HCT116 (cell line): ENCODE measurements at regions not wholly inside any gene's neighbourhood (a gene's known extent, or its start where the extent isn't known, plus 50 kb on each side); places are given as distances from the start of the nearest gene placed in this dataset.
A peak's percentile ranks its signal among the peaks of the same experiment; 100 is the strongest.

ENCODE experiments used
- ATAC-seq: fragments of 200-7000 bp; cut with Tn5 transposase; 2 replicates; pipeline ENCODE4 v1.9.1; 2020; ENCODE audit warnings: mild to moderate bottlenecking, moderate library complexity
- BruUV-seq: library from RNA; stranded (reverse); fragments of 400-500 nt; replicated peaks from 2 replicates; lab custom pipeline; 2021; lab: Mats Ljungman, UMichigan
- CTCF ChIA-PET: fragments of 300-600 bp; sonication (Branson Sonifier 250); formaldehyde crosslinking; loops from one replicate; lab custom pipeline; 2021; ENCODE audit warnings: antibody characterized with exemption; lab: Charles Lee
- POLR2A ChIA-PET: fragments of 300-600, 350-600 bp; sonication (Branson Sonifier 250); formaldehyde crosslinking; loops from one replicate; lab custom pipeline; 2021; ENCODE audit warnings: antibody characterized with exemption; lab: Charles Lee
- RAD21 ChIA-PET, 2 experiments: fragments of 300-600 bp; sonication (Branson Sonifier 250); formaldehyde crosslinking; loops; one replicate each; lab custom pipeline; 2023; ENCODE audit warnings: low total read pairs in 2 of 2; ENCODE audit not compliant: uncharacterized antibody in 2 of 2, unreplicated experiment in 2 of 2, low non-redundant PET in 1 of 2; lab: Charles Lee
- DNase-seq: peaks from one replicate; pipeline ENCODE4 v3.0.0-alpha.2; 2010; ENCODE audit warnings: low read depth, low spot score
- H2AFZ ChIP-seq: fragments of 200-600 bp; shearing (Covaris generic), sonication (generic); 2 replicates; pipeline ENCODE4 v1.6.1; 2017; ENCODE audit warnings: low read depth, mixed run types, mixed read lengths, antibody characterized with exemption, low read length; ENCODE audit not compliant: poor library complexity, severe bottlenecking
- H3K27ac ChIP-seq: 2 replicates; pipeline ENCODE4 v1.5.1; 2012; ENCODE audit warnings: low read depth, low read length
- H3K27me3 ChIP-seq: fragments of 200-600 bp; sonication (generic); 2 replicates; pipeline ENCODE4 v1.6.1; 2016; ENCODE audit warnings: mixed run types, low read length, mixed read lengths; ENCODE audit not compliant: insufficient read depth
- H3K36me3 ChIP-seq, 2 experiments: fragments of 200-500 bp in 1 of 2; fragments of 200-600 bp in 1 of 2; sonication (Bioruptor generic) in 1 of 2; sonication (generic) in 1 of 2; 2 replicates each; pipeline versions ENCODE4 v1.5.1 to v1.6.1; 2014 to 2016; ENCODE audit warnings: low read length in 2 of 2, inconsistent platforms in 1 of 2, mixed read lengths in 1 of 2, mixed run types in 1 of 2; ENCODE audit not compliant: insufficient read depth in 2 of 2, control insufficient read depth in 1 of 2
- H3K4me1 ChIP-seq, 2 experiments: fragments of 200-600 bp in 1 of 2; sonication (generic) in 1 of 2; 2 replicates each; pipeline versions ENCODE4 v1.5.1 to v1.6.1; 2012 to 2017; ENCODE audit warnings: low read length in 2 of 2, inconsistent platforms in 1 of 2, mild to moderate bottlenecking in 1 of 2, mixed read lengths in 1 of 2, mixed run types in 1 of 2, moderate library complexity in 1 of 2; ENCODE audit not compliant: insufficient read depth in 2 of 2, control insufficient read depth in 1 of 2
- H3K4me2 ChIP-seq: fragments of 200-600 bp; sonication (generic); 2 replicates; pipeline ENCODE4 v1.6.1; 2017; ENCODE audit warnings: mixed run types, low read length, mixed read lengths
- H3K4me3 ChIP-seq, 2 experiments: fragments of 200-600 bp in 1 of 2; sonication (generic) in 1 of 2; replicated peaks in 1 of 2; 2 replicates each; pipeline ENCODE4 v1.5.1; 2011 to 2016; ENCODE audit warnings: low read length in 2 of 2, control low read depth in 1 of 2, low read depth in 1 of 2, mild to moderate bottlenecking in 1 of 2, mixed read lengths in 1 of 2, mixed run types in 1 of 2
- H3K79me2 ChIP-seq: fragments of 200-600 bp; sonication (generic); 2 replicates; pipeline ENCODE4 v1.6.1; 2017; ENCODE audit warnings: mild to moderate bottlenecking, mixed run types, low read length, moderate library complexity, mixed read lengths; ENCODE audit not compliant: insufficient read depth
- H3K9ac ChIP-seq: fragments of 200-600 bp; sonication (generic); 2 replicates; pipeline ENCODE4 v1.6.1; 2016; ENCODE audit warnings: low read length, mixed read lengths
- H3K9me2 ChIP-seq: fragments of 200-600 bp; sonication (generic), shearing (Covaris generic); 2 replicates; pipeline ENCODE4 v1.6.1; 2017; ENCODE audit warnings: mixed run types, mild to moderate bottlenecking, moderate library complexity; ENCODE audit not compliant: insufficient read depth
- H3K9me3 ChIP-seq, 2 experiments: fragments of 200-500 bp in 1 of 2; fragments of 200-600 bp in 1 of 2; sonication (Bioruptor generic) in 1 of 2; sonication (generic) in 1 of 2; 2 replicates each; pipeline ENCODE4 v1.6.1; 2014 to 2017; ENCODE audit warnings: low read length in 2 of 2, mixed read lengths in 2 of 2, inconsistent platforms in 1 of 2, low read depth in 1 of 2, mild to moderate bottlenecking in 1 of 2, mixed run types in 1 of 2, moderate library complexity in 1 of 2; ENCODE audit not compliant: control insufficient read depth in 1 of 2, insufficient read depth in 1 of 2
- H4K20me1 ChIP-seq: fragments of 200-600 bp; sonication (generic), shearing (Covaris generic); 2 replicates; pipeline ENCODE4 v1.6.1; 2017; ENCODE audit warnings: mixed run types, mild to moderate bottlenecking, moderate library complexity; ENCODE audit not compliant: insufficient read depth
- CBX3 ChIP-seq: IDR thresholded peaks from 2 replicates; pipeline ENCODE4 v1.6.1; 2012; ENCODE audit warnings: low read depth
- FOSL1 ChIP-seq: IDR thresholded peaks from 2 replicates; pipeline ENCODE4 v1.6.1; 2012; ENCODE audit warnings: low read depth
- JUND ChIP-seq: IDR thresholded peaks from 2 replicates; pipeline ENCODE4 v1.6.1; 2012
- RAD21 ChIP-seq: IDR thresholded peaks from 2 replicates; pipeline ENCODE4 v1.6.1; 2012; ENCODE audit warnings: low read depth, mild to moderate bottlenecking
- intact Hi-C: fragments of 100-400 bp; cut with micrococcal nuclease; formaldehyde crosslinking; loops from 2 replicates; pipeline ENCODE4 v1.10.0; 2022
- TF ChIP-seq, protein P1 (sequence below), 3 experiments: fragments of 200-600 bp in 1 of 3; sonication (generic) in 1 of 3; IDR thresholded peaks in 2 of 3; conservative IDR thresholded peaks in 1 of 3; 2 replicates each; pipeline ENCODE4 v1.5.1; 2012 to 2017; ENCODE audit warnings: low read depth in 2 of 3, low read length in 2 of 3, antibody characterized with exemption in 1 of 3, borderline replicate concordance in 1 of 3, control low read depth in 1 of 3, mild to moderate bottlenecking in 1 of 3, mixed read lengths in 1 of 3, mixed run types in 1 of 3, moderate library complexity in 1 of 3; ENCODE audit not compliant: insufficient read depth in 1 of 3

DNA sequence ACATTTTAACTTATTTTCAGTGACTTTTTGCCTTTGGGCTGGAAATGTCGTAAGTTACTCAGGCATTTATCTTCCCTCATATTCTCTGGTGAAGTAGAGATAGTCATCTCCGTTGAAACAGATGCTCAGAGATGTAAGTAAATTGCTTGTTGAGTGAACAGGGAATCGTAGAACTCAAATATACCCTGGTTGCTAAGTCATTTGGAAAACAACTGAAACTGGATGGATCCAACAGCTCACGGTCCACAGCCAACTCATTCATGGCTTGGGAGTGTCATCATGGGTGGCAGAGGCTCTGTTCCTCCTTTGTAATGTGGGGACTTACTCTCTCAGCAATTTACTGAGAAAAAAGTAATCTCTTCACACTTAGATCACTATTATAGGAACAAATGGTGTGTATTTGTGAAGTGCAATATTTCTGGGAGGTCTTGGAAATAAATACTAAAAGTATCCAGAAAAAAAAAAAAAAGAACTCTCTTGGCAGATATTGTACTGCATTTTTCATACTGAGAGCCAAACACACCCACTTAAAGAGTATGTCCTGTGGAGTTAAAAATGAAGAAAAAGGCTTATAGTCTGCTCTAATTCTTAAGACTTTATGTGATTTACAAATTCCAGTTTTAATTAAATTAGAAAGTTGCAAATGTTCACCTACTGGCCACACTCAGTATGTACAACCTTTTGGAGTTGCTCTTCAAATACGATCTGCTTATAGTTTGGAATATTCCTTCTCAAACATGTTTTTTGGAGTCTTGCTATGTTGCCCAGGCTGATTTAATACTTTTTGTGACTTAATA lies 107.4 kb downstream of the LEPR start:
- ChIA-PET POLR2A (no interaction called here), RAD21 (no interaction called here), CTCF (no interaction called here)
- Histone ChIP-seq H3K9me2 (no peaks in the 10 kb centered on the region), H3K9ac (no peak overlapping the region), H3K4me1 (peaks cover 0 to 4% of the 10 kb centered on the region in 2 experiments; a peak in 1 of 4 replicates), H3K4me3 (no peak overlapping the region), H3K27ac (no peak overlapping the region), H3K79me2 (no peaks in the 10 kb centered on the region), H3K4me2 (no peak overlapping the region), H3K36me3 (no peaks in the 10 kb centered on the region), H3K27me3 (no peaks in the 10 kb centered on the region), H3K9me3 (no peaks in the 10 kb centered on the region), H4K20me1 (no peaks in the 10 kb centered on the region), H2AFZ (no peak overlapping the region)
- ATAC-seq (no peak), DNase-seq (no peak)
- intact Hi-C loops: no loop called here
- no peak for TF ChIP-seq RAD21
- TF ChIP-seq, protein P1, sequence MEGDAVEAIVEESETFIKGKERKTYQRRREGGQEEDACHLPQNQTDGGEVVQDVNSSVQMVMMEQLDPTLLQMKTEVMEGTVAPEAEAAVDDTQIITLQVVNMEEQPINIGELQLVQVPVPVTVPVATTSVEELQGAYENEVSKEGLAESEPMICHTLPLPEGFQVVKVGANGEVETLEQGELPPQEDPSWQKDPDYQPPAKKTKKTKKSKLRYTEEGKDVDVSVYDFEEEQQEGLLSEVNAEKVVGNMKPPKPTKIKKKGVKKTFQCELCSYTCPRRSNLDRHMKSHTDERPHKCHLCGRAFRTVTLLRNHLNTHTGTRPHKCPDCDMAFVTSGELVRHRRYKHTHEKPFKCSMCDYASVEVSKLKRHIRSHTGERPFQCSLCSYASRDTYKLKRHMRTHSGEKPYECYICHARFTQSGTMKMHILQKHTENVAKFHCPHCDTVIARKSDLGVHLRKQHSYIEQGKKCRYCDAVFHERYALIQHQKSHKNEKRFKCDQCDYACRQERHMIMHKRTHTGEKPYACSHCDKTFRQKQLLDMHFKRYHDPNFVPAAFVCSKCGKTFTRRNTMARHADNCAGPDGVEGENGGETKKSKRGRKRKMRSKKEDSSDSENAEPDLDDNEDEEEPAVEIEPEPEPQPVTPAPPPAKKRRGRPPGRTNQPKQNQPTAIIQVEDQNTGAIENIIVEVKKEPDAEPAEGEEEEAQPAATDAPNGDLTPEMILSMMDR (IDR thresholded peaks at IDR 0.05 in 2 of 3, conservative IDR thresholded peaks at IDR 0.05 in 1 of 3; ENCODE audit: borderline replicate concordance in 1 of 3, insufficient read depth in 1 of 3, low read depth in 2 of 3, low read length in 2 of 3): peak in 1 of 3 experiments; percentile 44; a peak in 1 of 6 replicates
- BruUV-seq: no TSS peak

- ATAC-seq (no peak), DNase-seq (no peak)
- ChIA-PET RAD21 (no interaction called here), CTCF (no interaction called here), POLR2A (no interaction called here)
- Histone ChIP-seq H4K20me1 (no peaks in the 10 kb centered on the region), H3K4me2 (no peak overlapping the region), H2AFZ (no peak overlapping the region), H3K27me3 (no peaks in the 10 kb centered on the region), H3K27ac (no peak overlapping the region), H3K9ac (no peak overlapping the region), H3K36me3 (no peaks in the 10 kb centered on the region), H3K4me1 (no peaks in the 10 kb centered on the region), H3K9me2 (no peaks in the 10 kb centered on the region), H3K9me3 (no peaks in the 10 kb centered on the region), H3K4me3 (no peak overlapping the region), H3K79me2 (no peaks in the 10 kb centered on the region)
- BruUV-seq: no TSS peak
- TF ChIP-seq FOSL1: no peak
- no peak for TF ChIP-seq CBX3
- TF ChIP-seq JUND: no peak
- intact Hi-C loops: no loop called here
Measured at GRCh38 chr1:65531972-65532570, 111.6 kb downstream of the LEPR start.
